T-helper 22 cell (primary cell): ENCODE measurements at regions not wholly inside any gene's neighbourhood (a gene's known extent, or its start where the extent isn't known, plus 50 kb on each side); places are given as distances from the start of the nearest gene placed in this dataset.

ENCODE experiments used
- DNase-seq: peaks from one replicate; pipeline ENCODE4 v3.0.0-alpha.2; 2020; ENCODE audit warnings: low read depth

DNA sequence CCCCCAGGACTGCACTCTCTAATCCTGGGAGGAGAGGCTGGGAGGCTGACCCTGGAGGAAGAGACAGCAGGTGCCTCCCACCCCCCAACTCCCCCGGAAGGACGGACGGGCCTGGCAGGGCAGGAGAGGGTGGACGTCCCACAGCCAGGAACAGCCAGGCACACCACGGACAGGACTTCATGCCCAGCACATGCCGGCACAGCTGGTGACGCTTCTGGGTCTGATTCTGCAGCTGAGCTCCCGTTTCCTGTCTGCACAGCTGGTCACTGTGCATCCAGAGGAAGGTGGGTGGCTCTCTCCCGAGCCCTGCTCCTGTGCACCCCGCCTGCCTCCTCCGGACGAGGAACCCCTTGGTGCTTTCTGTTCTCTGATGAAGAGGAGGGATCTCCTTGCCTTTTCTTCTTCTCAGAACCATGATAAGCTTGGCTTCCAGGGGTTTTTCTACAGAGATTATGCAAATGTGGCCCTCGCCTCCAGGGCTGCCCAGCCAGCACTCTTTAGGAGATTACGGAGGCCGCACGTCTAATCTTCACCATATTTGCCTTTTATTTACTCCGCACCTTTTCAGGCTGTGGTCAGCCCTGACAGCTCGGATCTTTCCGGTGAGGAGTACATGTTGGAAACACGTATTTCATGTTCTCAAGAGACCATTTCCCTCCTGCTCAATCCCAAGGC, 1295.8 kb downstream of the BRD1 start:
- no peak for DNase-seq

DNA sequence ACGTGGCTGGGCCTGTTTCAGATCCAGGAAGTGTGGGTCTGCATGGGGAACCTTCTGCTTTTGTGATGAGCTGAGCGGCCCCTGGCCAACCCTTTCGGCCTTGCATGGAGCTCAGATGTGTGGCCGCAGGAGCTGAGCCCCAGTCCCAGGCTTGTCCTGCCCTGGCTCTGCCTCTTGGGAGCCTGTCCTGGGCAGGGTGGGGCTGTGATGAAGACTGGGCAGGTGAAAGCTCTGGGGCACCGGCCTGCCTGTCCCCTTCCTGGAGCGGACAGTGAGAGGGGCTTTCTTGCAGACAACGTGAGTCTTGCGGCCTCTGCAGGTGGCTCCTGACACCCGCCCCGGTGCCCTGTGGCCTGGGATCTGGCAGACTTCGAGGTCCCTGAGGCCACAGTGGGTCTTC, 1296.6 kb downstream of the BRD1 start:
- DNase-seq = no peak

DNA sequence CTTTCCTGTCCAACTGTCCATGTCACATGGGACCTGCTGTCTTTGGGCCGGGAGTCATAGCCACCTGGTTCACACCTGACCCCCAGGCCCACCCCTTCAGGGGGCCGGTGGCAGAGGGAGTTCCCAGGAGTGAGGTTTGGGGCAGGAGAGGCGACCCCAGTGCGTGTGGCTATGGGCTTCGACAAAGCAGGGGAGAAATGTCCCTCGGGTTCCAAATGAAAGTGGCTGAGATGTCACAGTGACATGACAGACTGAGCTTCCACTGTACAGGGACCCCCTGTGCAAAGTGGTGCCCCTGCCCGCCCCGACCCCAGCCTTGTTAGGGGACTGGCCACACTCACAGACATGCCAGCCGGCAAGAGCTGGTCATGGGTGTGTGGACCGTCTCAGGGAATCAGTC, 1297.0 kb downstream of the BRD1 start:
- DNase-seq = no peak

DNA sequence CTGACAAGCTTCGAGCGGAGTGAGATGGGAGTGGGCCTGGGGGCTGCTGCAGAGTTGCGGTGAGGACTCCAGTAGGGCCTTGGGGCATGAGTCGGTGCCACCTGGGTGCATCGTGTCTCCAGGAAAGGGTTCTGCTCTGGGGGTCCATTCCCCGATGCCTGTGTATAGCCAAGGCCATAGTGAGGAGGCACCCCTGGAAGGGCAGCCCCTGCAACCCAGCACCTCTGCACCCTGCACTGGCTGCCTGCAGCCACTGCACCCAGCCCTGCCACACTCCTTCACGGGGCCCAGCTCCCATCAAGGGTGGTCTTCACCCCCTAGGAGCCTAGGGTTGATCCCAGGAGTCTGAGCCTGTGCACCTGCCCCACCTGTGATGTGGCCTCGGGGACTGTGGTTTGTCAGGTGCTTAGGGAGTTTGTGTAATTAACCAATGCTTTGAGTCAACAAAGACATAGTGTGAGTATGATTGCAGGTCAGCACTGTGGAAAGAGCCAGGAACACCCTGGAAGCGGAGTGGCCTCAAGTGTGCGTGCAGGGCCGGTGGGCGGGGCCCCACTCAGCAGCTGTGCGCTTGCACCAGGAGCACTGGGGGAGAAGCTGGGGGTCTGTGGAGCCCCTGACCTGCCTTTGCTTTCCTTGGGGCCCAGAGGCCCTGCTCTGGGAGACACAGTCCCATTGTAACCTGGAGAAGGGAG, 1299.3 kb downstream of the BRD1 start:
- no peak for DNase-seq

DNA sequence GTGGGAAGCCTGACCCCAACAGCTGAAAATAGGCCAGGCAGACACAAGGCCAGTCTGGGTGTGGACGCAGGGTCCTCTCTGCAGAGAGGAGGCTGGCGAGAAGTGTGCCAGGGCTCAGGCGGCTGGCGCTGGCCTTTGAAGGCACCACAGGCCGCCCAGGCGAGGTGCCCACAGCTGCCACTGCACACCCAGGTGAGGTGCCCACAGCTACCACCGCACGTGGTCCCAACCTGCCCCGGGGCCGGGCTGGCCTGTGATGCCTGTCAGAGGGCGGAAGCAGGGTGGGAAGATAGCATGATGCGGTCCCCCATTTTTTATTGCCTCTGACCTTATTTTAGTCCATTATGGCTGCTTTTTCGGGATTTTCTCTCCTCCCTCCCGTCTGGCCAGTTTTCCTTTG, 1303.9 kb downstream of the BRD1 start:
- DNase-seq = no peak

DNA sequence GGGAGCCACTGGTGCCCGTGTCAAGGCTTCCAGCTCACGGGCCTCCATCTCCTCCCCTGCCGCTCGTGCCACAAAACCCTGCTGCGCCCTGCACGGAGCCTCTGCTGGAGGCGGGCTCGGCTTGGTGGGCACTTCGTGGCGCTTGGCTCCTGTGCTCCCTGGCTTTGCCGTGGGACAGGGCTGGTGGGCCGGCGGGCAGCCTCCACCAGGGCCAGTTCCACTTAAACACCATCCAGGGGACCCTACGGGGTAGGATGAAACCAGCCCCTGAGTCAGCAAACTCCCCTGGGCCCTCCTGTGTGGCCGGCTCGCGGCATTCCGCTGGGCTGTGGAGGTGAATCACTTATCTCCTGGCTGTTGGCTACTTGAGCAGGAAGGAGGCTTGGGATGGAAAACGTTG, 1304.6 kb downstream of the BRD1 start:
- DNase-seq = no peak

DNA sequence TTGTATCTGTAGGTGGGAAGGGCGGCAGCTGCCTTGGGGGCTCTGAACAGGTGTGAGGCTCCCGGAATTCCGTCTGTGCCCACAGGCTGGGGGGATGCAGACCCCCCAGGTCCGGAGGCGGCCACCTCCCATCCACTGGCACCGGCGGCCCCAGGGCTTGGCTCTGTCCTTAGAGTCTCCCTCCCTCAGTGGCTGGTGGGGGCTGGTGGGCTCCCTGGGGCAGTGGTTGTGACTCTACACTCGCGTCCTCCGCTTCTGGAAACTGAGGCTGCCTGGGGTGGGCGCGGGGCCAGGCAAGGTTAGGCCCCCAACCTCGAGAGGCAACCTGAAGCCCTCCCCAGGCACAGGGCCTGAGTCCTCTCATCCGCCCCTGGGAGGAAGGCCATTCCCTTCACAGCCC, 1305.4 kb downstream of the BRD1 start:
- DNase-seq = no peak

DNA sequence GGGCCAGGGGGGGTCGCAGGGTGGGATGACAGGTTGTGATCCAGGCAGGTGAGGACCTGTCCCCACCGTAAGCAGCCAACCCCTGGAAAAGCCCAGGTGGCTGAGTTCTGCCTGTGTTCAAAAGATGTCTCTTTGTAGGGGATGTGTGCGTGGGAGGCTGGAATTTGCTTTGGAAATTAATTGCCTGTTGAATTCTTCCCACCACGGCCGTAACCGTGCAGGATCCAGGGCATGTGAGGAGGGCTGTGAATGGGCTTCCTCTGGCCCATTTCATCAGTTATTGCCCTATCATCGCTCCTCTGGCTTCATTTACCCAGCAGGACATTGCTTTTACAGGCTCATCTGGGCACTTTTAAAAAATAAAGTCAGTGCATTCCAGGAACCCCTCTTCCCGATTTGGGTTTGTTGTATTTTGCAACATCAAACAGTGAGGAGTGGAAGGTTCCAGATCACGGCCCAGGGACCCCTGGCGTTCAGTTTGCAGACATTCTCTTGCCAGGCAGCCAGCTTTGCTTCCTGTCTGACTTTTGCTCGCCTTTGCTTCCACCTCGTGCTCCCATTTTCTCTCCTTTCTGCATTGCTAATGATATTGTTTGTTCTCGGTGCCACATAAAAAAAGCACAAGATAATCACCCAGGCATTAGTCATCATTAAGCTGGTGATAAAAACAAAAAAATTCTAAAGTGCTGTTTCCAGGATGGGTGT, 1306.6 kb downstream of the BRD1 start:
- DNase-seq = no peak

DNA sequence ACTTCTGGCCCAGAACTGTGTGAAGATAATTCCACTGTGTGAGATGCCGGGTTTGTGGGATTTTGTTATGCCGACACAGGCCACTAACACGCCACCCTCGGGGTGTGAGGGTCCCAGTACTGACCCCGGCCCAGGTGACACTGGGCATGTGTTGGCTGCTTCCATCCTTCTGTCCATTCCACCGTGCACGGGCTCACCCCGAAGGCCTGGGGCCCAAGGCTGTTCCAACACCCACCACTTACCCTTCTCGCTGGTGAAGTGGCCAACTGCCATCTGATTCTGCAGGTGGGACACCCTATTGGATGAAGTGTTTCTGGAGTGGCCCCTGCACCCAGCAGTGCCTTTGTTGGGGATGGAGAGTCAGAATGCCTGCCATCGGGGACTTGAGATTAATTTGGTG, 1307.5 kb downstream of the BRD1 start:
- DNase-seq = no peak

DNA sequence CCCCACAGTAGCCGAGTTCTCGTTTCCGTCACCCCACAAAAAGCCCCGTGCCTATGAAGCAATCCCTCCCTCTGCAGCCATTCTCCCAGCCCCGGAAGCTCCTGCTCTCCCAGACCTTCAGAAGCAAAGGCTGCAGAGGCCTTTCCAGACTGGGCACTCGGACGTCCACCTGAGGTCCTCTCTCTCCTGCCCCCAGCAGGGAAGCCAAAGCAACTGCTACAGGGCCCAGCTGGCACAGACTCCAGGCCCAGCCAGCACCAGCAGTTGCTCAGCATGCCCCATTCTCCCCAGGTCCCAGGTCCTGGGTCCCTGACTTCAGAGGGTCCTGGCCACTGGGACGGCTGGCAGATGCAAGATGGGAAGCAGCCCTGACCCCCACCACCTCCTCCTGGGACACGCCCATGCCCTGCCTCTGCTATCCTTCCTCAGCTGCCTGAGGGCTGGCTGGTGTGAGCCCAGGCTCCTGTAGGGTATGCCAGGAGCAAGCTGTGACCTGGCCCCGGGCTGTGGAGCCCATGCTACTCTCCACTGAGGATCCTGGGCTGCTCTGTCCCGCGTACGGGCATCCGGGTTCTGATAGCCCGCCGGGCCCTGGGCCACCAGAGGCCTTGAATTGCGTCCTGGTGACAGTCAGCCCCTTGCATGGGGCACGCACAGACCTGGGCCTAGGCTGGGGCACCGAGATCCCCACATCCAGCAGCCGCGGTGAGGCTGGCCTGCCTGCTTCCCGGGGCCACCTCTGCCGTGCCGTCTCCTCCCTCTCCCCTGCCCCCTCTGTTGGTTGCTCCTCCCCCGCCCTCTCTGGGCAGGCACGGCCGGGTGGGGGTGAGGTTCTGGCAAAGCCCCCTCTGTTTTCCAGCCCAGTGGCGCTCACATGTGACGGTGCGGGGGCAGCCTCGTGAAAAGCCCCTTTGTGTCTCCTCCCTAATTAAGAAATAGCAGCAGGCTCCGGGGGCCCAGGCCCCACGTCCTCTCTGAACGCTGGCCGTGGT, 1310.3 kb downstream of the BRD1 start:
- no peak for DNase-seq

DNA sequence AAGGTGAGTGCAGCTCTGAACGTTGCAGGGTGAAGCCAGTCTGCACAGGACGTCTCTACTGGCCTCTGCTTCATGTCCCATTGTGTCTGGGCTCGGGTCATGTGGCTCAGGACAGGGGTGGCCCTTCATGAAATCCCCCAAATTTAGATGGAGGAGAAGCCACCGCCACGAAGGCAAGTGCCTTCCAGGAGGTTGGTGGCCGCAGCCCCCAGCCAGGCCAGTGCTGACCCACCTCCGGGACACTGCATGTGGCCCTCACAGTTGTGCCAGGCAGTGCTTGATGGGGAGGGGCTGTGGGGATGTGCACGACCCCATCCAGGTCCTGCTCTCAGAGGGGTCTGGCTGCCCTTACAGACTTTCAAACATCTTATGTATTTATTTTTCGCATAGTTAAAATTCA, 1311.1 kb downstream of the BRD1 start:
- DNase-seq = no peak

DNA sequence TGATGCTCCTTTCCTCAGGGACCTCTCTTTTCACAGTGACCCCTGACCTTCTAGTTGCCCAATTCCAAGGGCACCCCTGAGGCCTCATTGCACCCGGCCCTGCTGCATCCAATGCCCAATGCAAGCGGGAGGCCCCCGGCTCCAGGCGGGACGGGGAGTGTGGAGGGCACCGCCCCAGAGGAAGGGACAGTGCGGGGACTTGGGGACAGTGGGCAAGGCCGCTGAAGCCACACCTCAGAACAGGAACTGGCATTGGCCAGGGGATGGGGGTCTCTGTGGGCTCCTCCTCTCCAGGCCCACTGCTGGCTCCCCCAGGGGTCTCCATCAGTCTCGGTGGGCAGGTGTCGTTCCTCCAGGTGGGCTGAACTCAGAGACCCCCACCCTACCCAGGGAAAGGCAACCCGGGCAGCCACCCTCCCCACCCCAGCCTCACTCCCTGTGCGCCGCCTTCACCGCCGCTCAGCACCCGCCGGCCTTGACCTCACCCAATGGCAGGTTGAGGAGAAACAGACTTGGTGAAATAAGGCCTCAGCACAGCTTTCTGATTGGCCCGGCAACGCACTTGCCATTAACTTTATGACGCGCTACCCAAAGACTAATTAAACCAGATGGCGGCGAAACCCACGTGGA, 1312.0 kb downstream of the BRD1 start:
- no peak for DNase-seq

DNA sequence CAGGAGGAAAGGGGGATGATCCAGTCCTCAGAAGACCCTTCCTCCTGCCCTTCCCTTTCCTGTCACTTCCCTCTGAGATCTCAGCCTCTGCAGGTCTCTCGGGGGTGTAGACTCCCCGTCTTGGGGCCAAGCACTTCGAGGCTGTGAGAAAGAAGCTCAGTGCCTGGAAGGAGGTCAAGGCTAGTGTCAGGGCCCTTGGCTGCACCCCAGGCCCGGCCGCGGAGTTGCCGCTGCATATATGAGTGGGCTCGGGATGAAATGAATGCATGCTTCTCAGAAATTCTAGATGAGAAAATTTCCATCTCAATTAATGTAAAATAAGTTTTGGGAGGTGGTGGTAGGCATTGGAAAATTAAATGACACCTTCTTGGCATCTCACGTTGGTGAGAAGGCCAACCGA, 1313.7 kb downstream of the BRD1 start:
- DNase-seq = no peak

DNA sequence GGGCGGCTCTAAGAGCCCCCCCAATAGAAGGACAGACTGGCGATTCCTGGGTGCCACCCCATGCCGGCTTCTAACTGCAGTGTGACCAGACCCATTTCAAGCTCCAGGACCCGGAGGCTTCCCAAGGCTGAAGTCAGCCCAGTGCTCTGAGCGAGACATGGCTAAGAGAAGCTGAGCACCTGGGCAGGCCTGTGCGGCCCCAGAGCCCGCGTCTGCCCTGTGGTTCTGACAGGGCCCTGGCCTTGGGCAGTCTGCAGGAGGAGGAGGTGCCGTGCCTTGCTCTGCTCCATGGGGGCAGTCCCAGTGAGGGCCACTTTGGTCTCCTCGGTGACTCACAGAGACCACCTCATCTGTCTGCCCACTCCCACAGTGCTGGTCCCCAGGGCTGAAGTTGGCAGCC, 1314.2 kb downstream of the BRD1 start:
- no peak for DNase-seq

DNA sequence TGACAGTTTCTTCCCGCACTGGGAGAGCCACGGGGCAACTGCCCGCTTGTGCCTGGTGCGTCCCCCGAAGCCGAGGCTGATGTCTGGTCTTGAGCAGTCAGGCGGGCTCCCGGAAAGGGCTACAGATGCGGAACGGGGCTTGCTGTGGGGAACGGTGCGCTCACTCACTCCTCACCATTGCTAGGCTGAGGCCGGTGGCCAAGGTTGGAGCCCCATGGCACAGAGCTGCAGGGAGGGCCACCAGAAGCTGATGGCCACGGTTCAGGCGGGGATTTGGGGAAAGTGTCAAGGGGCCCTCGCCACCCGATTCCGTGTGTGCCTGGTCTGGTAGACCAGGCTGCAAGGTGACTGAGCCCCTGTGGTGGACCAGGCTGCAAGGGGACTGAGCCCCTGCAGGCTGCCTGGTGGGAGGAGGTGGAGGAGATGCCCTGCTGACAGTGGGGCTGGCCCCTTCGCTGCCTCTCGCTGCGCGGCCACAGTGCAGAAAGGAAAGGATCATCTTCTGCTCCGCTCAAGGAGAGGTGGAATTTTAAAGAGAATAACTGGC, 1315.8 kb downstream of the BRD1 start:
- no peak for DNase-seq

DNA sequence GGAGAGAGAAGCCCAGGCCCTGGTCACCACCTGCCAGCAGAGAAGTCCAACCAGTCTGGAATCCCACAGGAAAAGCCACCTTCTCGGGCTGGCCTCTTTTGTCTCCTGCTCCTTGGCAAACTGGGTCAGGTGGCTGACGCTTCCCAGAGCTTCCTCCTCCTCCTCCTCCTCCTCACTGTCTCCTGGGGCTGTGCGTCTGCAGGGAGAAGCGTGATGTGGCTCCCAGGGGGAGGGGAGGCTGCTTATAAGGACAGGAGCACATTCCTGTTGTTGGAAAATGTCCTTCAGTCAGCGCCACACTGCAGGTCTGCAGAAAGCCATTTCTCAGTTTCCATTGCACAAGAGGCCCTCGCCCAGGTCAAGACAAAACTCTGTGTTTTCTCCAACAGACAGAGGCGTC, 1316.5 kb downstream of the BRD1 start:
- DNase-seq = no peak

DNA sequence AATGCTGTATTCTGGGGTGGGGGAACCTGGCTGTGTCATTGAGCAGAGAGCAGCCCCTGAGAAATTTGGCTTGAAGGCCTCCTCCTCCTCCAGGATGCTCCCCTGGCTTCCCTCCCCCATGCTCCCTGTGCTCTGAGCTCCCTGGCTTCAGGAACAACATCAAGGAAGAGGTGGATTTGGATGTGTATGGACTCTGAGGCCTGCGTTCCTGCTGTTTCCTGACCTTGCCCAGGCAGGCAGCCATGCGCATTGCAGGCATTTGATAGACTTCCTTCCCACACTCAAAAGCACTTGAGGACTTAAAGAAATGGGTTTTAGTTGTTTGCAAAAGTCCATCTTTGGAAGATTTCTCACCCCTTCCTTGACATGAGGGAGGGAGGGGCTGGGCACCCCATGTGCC, 1317.1 kb downstream of the BRD1 start:
- DNase-seq = no peak

DNA sequence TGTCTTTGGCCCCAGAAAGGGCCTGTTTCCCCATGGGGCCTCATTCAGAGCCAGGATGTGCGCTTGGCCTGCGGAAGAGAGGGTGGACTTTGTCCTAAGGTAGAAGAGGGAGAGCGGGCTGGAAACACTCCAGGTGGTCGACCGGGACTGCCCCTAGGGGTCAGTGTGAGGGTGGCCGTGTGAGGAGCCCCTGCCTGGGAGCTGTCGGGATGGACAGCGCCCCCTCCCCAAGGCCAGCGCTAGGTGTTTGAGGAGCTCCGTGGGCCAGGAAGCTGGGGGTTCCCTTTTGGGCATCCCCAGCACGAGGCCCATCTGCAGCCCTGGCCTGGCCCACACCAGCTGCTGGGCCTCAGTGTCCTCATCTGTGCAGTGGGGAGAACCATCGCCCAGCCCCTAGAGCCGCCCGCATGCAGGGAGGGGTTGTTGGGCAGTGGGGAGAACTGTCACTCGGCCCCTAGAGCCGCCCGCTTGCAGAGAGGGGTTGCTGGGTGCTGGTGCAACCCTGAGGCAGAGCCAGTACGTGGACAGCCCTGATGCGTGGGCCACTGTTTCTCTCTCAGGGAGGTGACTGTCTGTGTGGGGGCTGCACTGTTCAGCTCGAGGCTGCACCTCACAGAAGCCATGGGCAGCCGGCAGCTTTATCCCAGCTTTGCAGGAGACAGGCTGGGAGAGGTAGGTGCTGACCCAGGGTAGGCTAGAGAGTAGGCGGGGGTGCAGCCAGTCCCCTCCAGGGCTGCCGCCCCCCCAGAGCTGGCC, 1319.9 kb downstream of the BRD1 start:
- no peak for DNase-seq

DNA sequence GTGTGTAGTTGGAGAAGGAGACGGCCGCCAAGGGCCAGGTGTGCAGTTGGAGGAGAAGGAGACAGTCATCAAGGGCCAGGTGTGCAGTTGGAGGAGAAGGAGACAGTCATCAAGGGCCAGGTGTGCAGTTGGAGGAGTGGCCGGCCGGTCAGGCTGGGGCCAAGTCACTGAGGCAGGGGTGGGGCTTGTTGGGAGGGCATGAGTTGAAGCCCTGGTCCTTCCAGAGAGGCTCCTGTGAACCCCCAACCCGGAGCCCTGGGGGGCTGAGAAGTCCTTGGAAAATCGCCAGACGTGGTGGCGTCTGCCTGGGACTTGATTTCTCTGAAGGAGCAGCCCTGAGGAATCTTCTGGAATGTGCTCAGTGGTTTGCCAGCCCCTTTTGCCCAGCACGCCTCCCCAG, 1320.5 kb downstream of the BRD1 start:
- DNase-seq = no peak

DNA sequence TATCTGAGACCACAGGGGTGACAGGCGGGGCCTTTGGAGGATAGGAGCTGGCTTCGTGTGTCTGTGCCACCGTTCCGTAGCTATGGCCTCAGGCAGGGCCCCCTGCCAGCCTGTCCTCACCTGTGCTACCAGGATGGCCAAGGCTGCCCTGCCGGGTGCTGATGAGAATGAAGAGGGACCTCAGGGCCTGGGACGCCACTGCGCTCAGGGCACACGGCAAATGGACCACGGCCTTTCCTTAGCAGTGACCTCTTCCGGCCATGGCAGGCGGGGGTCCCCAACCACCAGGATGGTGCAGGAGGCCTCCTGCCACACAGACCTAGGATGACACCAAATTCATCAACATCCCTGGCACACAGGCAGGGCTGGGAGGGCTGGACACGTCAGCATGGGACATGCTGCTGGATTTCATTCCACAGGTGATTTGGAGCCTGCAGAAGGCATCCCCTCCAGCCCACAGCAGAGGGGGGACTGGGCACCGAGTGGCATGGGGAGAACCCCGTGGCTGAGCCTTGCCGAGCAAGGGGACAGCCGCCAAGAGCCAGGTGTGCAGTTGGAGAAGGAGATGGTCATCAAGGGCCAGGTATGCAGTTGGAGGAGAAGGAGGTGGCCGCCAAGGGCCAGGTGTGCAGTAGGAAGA, 1321.0 kb downstream of the BRD1 start:
- no peak for DNase-seq
